ENCODE measurements at regions not wholly inside any gene's neighbourhood (a gene's known extent, or its start where the extent isn't known, plus 50 kb on each side); places are given as distances from the start of the nearest gene placed in this dataset.

DNA sequence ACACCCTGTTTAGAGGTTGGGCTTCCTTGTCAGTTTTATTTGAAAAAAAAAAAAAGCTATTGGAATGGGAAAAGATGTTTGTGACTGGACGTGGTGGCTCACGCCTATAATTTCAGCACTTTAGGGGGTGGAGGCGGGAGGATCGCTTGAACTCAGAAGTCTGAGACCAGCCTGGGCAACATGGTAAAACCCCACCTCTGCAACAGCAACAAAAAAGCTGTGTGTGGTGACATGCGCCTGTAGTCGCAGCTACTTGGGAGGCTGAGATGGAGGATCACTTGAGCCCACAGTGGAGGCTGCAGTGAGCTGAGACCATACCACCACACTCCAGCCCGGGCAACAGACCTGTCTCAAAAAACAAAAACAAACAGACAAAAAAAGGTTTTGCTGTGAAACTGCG is 66.1 kb upstream of the SIAH1 start:
- H3K27me3 ChIP-seq (ENCODE audit: control insufficient read depth, insufficient read depth, low read length) = no peaks in the 10 kb centered on the region
- H3K4me3 ChIP-seq (ENCODE audit: low read depth, low read length) = no peak overlapping the region
- H3K36me3 ChIP-seq (ENCODE audit: control insufficient read depth, insufficient read depth, low read length) = no peaks in the 10 kb centered on the region
- TF ChIP-seq, protein P1, sequence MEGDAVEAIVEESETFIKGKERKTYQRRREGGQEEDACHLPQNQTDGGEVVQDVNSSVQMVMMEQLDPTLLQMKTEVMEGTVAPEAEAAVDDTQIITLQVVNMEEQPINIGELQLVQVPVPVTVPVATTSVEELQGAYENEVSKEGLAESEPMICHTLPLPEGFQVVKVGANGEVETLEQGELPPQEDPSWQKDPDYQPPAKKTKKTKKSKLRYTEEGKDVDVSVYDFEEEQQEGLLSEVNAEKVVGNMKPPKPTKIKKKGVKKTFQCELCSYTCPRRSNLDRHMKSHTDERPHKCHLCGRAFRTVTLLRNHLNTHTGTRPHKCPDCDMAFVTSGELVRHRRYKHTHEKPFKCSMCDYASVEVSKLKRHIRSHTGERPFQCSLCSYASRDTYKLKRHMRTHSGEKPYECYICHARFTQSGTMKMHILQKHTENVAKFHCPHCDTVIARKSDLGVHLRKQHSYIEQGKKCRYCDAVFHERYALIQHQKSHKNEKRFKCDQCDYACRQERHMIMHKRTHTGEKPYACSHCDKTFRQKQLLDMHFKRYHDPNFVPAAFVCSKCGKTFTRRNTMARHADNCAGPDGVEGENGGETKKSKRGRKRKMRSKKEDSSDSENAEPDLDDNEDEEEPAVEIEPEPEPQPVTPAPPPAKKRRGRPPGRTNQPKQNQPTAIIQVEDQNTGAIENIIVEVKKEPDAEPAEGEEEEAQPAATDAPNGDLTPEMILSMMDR (IDR thresholded peaks at IDR 0.05; ENCODE audit: insufficient read depth, low read length, poor library complexity, severe bottlenecking) = no peak
- DNase-seq (ENCODE audit: low read depth) = no peak

DNA sequence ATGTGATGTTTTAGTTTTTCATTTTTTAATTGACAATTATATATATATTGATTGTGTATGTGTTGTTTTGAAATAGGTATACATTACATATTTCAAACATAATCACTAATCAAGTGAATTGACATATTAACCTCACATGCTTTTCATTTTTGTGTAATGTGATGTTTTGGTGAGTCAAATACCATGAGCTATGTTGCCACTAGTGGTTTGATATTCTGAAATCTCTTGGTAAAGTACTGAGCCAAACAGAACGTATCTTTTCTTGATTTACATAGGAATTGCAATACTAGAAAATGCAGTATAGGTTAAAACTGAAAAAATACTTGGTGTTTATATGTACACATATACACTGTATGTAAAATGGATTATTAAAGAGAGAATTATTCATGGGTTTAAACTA is 65.2 kb upstream of the SIAH1 start:
- no peak for DNase-seq (ENCODE audit: low read depth)
- Histone ChIP-seq H3K36me3 (ENCODE audit: control insufficient read depth, insufficient read depth, low read length) (no peaks in the 10 kb centered on the region), H3K4me3 (ENCODE audit: low read depth, low read length) (no peak overlapping the region), H3K27me3 (ENCODE audit: control insufficient read depth, insufficient read depth, low read length) (no peaks in the 10 kb centered on the region)
- TF ChIP-seq, protein P1 (IDR thresholded peaks at IDR 0.05; ENCODE audit: insufficient read depth, low read length, poor library complexity, severe bottlenecking) = no peak

DNA sequence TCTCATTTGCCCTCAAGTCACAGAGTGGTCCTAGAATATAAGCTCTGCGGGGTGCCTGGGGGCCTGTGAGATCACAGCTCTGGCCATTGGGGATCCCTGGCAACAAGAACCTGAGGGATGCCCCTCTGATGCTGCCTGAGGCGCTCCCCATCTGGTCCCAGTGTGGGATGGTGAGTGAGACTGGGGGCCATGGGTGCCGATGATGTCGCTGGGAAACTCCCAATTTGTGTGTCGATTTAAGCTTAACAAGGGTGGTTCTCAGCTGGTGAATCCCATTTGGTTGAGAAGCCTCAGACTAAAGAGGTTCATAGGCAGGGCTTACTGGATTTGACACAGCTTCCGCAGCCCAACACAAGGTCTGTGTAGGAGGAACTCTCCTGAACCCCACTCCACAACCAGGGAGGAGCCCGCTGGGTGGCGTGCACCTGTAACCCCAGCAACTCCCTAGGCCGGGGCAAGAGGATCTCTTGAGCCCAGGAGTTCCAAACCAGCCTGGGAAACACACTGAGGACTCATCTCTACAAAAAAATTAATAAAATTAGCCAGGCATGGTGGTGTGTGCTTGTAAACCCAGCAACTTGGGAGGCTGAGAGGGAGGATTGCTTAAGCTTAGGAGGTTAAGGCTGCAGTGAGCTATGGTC is 63.7 kb upstream of the SIAH1 start:
- TF ChIP-seq, protein P1 (IDR thresholded peaks at IDR 0.05; ENCODE audit: insufficient read depth, low read length, poor library complexity, severe bottlenecking) = no peak

DNA sequence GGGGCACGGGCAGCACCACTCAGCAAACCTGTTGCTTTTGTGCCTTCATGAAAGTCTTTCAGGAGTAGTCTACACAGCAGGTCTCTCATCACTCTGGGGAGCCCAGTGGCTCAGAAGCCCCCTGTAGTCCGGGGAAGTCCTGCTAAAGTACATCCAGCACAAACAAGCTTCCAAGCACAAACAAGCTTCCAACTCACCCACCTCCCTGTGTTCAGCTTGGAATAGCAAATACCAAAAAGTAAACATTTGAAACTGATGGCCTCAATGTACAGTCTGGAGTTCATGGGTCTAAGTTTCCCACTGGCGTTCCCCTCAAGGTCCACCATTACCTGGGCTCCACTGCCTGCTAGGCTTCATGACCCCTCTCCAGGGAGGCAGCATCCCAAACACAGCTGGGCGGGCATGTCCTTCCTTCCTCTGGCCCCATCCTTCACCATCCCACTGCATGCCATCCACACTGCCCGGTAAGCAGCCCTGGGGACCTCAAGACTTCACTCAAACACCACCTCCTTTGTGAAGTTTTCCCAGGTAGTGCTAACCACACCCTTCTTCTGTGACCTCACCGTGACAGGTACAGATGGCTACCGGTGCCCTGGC is 62.8 kb upstream of the SIAH1 start:
- H3K27me3 ChIP-seq (ENCODE audit: control insufficient read depth, insufficient read depth, low read length) = no peaks in the 10 kb centered on the region
- H3K4me3 ChIP-seq (ENCODE audit: low read depth, low read length) = no peak overlapping the region
- TF ChIP-seq, protein P1 (IDR thresholded peaks at IDR 0.05; ENCODE audit: insufficient read depth, low read length, poor library complexity, severe bottlenecking) = no peak
- H3K36me3 ChIP-seq (ENCODE audit: control insufficient read depth, insufficient read depth, low read length) = no peaks in the 10 kb centered on the region
- no peak for DNase-seq (ENCODE audit: low read depth)

More for the DNA sequence above, 63.7 kb upstream of the SIAH1 start:
- no peaks in the 10 kb centered on the region for H3K36me3 ChIP-seq (ENCODE audit: control insufficient read depth, insufficient read depth, low read length)
- no peak overlapping the region for H3K4me3 ChIP-seq (ENCODE audit: low read depth, low read length)
- DNase-seq (ENCODE audit: low read depth) = no peak
- H3K27me3 ChIP-seq (ENCODE audit: control insufficient read depth, insufficient read depth, low read length) = no peaks in the 10 kb centered on the region

DNA sequence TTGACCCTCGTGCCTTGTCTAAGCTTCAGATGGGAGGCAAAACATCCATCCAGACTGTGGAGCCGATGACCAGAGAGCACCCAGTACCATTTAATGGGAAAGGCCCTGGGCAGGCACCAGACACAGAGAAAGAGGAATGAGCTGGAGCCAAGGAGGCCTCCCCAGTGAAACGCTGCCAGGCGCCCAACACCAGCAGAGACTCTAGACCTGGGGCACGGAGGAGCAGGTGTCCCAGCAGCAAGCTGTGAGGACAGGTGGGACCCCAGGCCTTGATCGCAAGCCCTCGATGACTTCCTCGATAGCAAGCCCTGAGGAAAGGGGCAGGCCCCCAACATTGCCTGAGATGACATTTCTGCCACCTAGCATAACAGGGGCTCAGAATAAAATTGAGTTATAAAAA is 62.2 kb upstream of the SIAH1 start:
- Histone ChIP-seq H3K36me3 (ENCODE audit: control insufficient read depth, insufficient read depth, low read length) (no peaks in the 10 kb centered on the region), H3K27me3 (ENCODE audit: control insufficient read depth, insufficient read depth, low read length) (no peaks in the 10 kb centered on the region), H3K4me3 (ENCODE audit: low read depth, low read length) (no peak overlapping the region)
- TF ChIP-seq, protein P1 (IDR thresholded peaks at IDR 0.05; ENCODE audit: insufficient read depth, low read length, poor library complexity, severe bottlenecking) = no peak
- no peak for DNase-seq (ENCODE audit: low read depth)

DNA sequence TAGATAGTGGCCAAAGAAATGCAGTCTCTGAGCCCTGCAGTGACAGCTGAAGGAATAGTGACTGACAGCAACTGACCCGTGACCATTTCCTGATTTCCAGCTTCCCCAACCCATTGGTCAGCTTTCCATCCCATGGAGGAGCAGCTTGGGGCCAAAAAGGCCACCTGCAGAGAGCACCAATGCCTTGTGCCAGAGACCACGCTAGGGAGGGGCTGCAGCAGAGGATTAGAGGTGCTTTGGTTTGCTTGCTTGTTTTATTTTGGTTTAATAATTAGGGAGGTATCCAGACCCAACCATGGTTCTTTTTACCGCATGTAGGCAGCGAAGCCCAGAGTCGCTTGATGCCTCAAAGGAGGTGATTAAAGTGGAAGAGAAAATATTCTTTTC is 61.3 kb upstream of the SIAH1 start:
- no peak for DNase-seq (ENCODE audit: low read depth)
- TF ChIP-seq, protein P1 (IDR thresholded peaks at IDR 0.05; ENCODE audit: insufficient read depth, low read length, poor library complexity, severe bottlenecking) = no peak
- Histone ChIP-seq H3K36me3 (ENCODE audit: control insufficient read depth, insufficient read depth, low read length) (no peaks in the 10 kb centered on the region), H3K27me3 (ENCODE audit: control insufficient read depth, insufficient read depth, low read length) (no peaks in the 10 kb centered on the region), H3K4me3 (ENCODE audit: low read depth, low read length) (no peak overlapping the region)

Measured in kidney epithelial cell (primary cell).